SK-MEL-5 (cell line): ENCODE measurements at regions not wholly inside any gene's neighbourhood (a gene's known extent, or its start where the extent isn't known, plus 50 kb on each side); places are given as distances from the start of the nearest gene placed in this dataset.
"Not testable (repeated sequence)": the region's sequence is repeated elsewhere in the genome, so short reads cannot be mapped to it uniquely, and the experiment has no call there.

Experiments
- DNase-seq: peaks from one replicate; pipeline ENCODE4 v3.0.0-alpha.2; 2016; ENCODE audit warnings: low read depth, low spot score
- in situ Hi-C: cut with HindIII; loops from 2 replicates; pipeline ENCODE4 v1.10.0; 2016; ENCODE audit warnings: low sequenced_read_pairs, high pct_unique_total_duplicates, low pct_unique_long_range_greater_than_20kb

DNA sequence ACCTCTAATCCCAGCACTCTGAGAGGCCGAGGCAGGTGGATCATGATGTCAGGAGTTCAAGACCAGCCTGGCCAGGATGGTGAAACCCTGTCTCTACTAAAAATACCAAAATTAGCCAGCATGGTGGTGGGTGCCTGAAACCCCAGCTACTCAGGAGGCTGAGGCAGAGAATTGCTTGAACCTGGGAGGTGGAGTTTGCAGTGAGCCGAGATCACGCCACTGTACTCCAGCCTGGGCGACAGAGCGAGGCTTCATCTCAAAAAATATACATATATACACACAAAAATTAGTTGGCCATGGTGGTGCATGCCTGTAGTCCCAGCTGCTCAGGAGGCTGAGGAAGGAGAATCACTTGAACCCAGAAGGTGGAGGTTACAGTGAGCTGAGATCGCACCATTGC lies 273.6 kb downstream of the GOLGA6L6 start:
- in situ Hi-C loops, DNase-seq: not testable (repeated sequence)

DNA sequence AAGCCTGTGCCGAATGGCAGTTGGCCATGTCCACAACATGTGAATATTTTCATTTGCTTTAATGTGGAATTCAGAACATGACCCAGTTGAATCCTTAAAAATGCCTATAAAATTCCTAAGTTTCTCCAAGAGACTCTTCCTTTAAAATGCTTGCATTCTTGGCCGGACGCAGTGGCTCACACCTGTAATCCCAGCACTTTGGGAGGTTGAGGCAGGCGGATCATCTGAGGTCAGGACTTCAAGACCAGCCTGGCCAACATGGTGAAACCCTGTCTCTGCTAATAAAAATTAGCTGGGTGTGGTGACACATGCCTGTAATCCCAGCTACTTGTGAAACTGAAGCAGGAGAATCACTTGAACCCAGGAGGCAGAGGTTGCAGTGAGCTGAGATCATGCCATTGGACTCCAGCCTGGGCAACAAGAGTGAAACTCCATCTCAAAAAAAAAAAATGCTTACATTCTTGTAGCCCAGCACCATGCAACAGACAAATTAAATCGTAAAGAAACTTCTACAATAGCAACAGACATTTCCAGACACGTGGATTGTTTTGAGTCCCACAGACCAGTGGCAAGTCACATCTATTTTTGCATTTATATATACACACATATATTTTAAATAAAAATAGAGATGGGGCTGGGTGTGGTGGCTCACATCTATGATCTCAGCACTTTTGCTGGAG lies 274.4 kb downstream of the GOLGA6L6 start:
- in situ Hi-C loops, DNase-seq: not testable (repeated sequence)

DNA sequence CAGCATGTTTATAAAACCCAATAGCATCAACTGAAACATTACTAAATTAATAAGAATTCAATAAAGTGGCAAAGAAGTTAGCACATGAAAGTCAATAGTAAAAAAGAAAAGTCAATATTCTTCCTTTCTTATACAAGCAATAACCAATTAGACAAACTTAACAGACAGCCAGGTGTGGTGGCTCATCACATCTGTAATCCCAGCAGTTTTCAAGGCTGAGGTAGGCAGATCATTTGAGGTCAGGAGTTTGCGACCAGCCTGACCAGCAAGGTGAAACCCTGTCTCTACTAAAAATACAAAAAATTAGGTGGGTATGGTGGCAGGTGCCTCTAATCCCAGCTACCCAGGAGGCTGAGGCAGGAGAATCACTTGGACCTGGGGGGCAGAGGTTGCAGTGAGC lies 275.9 kb downstream of the GOLGA6L6 start:
- DNase-seq, in situ Hi-C loops: not testable (repeated sequence)

DNA sequence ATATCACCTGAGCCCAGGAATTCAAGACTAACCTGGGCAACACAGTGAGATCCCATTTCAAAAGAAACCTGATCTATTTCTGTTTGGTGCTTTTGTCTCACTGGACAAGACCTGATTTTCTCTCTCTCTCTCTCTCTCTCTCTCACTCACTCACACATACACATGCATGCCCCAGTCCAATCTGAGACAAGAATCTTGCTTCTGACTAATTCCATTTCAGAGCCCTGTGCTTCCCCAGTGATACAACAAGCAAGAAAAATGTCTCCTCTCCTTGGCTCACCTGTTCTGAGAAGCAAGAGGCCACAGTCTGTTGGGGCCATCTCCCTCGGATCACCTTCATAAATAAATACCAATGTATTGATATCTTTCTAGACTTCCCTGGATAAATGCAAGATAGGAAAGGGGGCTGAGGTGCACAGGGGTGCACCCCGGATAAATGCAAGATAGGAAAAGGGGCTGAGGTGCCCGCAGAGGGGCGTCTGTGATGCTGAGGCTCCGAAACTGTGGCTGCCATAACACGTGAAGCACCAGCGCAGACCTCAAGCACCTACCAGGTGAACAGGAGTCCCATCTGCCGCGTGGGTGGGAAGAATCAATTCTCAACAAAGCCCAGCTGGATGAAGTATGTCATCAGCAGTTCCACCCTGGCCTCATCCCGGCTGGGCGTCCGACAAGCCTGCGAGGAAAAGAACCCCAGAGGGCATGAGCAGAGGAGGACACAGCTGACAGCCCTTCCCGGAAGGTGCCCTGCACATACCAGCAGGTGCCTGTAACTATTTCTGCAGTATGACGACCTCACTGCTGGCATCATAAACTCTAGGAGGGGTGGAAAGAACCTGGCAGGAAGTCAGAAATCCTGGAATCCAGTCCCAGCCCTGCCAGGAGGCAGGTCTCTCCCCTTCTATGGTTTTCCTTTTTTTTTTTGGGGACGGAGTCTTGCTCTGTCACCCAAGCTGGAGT lies 280.0 kb downstream of the GOLGA6L6 start:
- DNase-seq, in situ Hi-C loops: not testable (repeated sequence)

DNA sequence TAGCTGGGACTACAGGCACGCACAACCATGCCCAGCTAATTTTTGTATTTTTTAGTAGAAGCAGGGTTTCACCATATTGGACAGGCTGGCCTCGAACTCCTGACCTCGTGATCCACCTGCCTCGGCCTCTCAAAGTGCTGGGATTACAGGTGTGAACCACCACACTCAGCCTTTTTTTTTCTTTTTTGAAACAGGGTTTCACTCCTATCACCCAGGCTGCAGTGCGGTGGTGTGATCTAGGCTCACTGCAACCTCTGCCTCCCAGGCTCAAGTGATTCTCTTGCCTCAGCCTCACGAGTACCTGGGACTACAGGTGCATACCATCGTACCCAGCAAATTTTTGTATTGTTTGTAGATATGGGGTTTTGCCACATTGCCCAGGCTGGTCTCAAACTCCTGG lies 280.9 kb downstream of the GOLGA6L6 start:
- DNase-seq, in situ Hi-C loops: not testable (repeated sequence)

DNA sequence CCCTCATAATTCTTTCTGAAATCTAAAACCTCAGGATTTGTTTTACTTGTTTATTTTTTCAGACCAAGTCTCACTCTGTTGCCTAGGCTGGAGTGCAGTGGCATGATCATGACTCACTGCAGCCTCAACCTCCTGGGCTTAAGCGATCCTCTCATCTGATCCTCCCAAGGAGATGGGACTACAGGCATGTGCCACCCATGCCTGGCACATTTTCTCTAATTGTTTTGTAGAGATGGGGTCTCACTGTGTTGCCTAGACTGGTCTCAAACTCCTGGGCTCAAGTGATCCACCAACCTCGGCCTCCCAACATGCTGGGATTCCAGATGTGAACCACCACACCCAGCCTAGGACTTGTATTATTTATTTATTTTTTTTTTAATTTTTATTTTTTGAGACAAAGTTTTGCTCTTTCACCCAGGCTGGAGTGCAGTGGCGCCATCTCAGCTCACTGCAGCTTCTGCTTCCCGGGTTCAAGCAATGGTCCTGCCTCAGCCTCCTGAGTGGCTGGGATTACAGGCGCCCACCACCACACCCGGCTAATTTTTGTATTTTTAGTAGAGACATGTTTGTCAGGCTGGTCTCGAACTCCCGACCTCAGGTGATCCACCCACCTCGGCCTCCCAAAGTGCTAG lies 281.9 kb downstream of the GOLGA6L6 start:
- in situ Hi-C loops = not testable (repeated sequence)

DNA sequence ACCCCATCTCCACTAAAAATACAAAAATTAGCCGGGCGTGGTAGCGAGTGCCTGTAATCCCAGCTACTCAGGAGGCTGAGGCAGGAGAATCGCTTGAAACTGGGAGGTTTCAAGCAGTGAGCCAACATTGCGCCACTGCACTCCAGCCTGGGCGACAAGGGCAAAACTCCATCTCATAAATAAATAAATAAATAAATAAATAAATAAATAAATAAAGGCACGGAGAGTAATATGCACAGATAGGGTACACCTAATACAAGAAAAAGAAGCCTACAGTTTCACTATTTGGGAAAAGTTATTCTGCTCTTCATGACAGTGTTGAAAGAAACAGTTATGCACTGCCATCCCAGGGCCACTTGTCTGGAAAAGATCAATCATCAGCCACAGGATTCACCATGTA lies 285.2 kb downstream of the GOLGA6L6 start:
- in situ Hi-C loops, DNase-seq: not testable (repeated sequence)

More for the DNA sequence above, 281.9 kb downstream of the GOLGA6L6 start:
- DNase-seq = not testable (repeated sequence)

DNA sequence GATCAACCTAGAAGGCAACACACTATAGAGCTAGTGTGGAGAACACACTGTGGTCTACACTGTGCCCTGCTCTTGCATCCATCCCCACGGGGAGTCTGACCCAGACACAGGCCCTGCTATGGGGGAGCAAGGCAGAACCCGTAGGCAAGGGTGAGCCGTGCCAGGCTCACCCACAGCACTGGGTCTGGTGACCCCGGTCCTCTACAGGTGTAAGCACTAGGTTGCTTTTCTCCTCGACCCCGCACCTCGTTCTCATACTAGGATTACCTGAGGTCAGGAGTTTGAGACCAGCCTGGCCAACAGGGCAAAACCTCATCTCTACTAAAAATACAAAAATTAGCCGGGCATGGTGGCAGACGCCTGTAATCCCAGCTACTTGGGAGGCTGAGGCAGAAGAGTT lies 286.0 kb downstream of the GOLGA6L6 start:
- DNase-seq, in situ Hi-C loops: not testable (repeated sequence)

DNA sequence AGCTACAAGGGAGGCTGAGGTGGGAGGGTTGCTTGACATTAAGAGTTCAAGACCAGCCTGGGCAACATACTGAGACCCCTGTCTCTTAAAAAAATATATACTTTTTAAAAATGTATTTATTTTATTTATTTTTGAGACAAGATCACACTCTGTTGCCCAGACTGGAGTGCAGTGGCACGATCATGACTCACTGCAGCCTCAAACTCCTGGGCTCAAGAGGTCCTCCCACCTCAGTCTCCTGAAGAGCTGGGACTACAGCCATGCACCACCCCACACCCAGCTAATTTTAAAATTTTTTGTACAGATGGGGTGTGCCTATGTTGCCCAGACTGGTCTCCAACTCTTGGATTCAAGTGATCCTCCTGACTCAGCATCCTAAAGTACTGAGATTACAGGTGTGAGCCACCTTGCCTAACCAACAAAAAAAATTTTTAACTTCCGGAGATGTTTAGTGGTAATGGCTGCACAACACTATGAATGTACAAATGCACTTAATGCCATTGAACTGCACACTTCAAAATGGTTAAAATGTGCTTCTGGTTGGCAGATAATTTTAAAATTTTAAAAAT lies 288.5 kb downstream of the GOLGA6L6 start:
- DNase-seq, in situ Hi-C loops: not testable (repeated sequence)

DNA sequence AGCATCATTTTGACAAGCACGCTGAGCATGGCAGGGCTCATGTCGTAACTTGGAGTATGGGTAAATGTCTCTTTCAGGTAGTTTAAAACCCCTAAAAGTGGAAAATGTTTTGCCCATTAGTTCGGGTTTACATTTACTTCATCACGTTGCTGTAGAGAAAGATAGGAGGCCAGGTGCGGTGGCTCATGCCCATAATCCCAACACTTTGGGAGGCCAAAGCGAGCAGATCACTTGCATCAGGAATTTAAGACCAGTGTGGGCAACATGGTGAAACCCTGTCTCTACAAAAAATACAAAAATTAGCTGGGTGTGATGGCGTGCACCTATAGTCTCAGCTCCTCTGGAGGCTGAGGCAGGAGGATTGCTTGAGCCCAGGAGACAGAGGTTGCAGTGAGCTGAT lies 289.6 kb downstream of the GOLGA6L6 start:
- in situ Hi-C loops, DNase-seq: not testable (repeated sequence)

DNA sequence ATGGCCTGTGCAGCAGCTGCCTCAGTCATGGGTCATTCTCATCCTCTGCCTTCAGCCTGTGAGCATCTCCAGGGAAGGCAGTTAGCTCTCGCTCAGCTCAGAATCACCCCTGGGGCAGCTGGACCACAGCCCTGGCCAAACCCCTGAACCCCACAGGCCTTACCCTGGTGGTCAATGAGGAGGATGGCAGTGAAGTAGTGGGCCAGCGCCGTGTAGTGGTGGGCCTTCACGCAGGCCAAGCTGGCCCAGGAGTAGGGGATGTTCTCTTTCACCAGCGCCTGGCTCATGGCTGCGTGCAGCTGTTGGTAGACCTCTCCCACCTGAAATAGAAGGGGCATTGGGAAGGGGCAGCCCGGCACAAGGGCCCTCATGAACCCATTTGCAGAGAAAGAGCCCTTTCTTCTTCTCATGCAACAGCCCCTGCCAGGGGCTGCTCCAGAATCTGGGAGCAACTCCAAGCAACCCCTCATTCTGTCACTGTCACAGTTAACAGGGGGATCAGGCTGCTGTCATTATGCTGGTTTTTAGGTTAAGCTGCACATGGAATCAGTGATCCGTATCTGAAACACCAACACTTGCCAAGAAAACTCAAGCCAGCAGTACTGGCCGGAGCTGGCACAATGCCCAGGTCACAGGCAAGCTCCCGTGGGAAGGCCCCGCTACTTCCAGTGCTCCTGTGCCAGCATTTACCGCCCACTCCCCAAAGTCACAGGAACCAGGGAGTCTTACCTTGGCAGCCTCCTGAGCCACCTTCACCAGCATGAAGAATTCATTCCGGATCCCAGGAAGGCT lies 290.2 kb downstream of the GOLGA6L6 start:
- in situ Hi-C loops, DNase-seq: not testable (repeated sequence)

DNA sequence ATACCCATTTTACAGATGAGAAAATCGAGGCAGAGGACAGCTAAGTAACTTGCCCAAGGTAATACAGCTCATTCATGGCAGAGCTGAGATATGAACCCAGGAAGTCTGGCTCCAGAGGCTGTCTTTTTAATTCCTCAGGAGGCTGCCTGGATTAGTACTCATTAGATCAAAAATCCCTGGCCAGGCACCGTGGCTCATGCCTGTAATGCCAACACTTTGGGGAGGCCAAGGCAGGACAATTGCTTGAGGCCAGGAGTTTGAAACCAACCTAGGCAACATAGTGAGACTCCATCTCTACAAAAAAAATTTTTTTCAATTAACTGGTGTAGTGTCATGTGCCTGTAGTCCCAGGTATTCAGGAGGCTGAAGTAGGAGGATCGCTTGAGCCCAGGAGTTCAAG lies 291.4 kb downstream of the GOLGA6L6 start:
- in situ Hi-C loops, DNase-seq: not testable (repeated sequence)

DNA sequence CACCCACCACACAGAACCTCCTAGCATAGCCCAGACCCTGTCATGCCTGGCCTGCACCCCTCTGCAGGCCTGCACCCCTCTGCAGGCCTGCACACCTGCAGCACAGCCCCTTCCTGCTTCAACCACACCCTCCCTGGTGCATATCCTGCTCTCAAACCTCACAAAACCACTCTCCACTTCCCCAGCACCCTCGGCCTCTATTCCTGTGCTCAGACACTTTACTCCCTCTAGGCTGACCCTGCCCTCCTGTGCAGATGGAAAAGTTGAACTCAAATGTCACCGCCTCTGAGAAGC lies 292.0 kb downstream of the GOLGA6L6 start:
- in situ Hi-C loops, DNase-seq: not testable (repeated sequence)

DNA sequence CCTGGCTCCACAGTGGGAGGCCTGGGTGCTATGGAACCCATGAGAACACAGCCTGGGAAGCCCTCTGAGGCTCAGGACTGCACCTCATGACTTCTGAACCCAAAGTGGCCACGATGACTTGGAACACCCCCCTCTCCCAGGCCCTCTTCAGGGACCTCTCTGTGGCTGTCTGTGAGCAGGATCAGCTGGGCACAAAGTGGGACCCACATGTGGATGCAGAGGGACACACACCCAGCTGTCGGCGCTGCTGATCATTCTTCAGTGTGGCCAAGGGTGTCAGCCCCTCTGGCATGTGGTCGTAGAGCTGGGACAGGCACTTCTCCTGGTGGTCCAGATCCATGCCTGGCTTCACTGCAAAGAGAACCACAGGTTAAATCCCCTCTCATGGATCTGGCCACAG lies 293.2 kb downstream of the GOLGA6L6 start:
- in situ Hi-C loops, DNase-seq: not testable (repeated sequence)

DNA sequence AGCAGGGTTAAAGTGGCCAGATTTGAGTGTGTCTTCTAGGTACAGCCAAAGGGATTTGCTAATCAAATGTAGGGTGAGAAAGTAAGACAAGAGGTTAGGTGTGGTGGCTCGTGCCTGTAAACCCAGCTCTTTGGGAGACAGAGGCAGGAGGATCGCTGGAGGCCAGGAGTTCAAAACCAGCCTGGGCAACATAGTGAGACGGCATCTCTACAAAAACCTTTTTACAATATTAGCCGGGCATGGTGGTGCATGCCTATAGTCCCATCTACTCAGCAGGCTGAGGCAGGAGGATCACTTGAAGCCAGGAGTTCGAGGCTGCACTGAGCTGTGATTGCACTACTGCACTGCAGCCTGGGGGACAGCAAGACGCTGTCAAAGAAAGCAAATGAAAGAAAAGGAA lies 294.5 kb downstream of the GOLGA6L6 start:
- in situ Hi-C loops, DNase-seq: not testable (repeated sequence)

DNA sequence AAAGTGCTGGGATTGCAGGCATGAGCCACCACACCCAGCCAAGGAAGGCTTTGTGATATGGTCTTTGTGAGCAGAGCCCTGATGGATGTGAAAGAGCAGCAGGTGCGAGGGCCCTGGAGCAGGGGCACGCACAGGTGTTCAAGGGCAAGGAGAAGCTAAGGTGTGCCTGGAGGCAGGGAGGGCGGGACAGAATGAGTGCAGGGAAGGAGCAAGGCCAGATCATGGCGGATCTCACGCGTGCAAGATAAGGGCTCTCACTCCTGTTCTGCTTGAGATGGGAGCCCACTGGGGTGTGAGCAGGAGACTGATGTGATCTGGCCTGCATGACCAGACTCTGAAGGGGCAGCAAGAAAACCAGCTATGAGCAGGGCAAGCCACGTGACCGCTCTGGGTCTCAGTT lies 295.0 kb downstream of the GOLGA6L6 start:
- DNase-seq, in situ Hi-C loops: not testable (repeated sequence)

DNA sequence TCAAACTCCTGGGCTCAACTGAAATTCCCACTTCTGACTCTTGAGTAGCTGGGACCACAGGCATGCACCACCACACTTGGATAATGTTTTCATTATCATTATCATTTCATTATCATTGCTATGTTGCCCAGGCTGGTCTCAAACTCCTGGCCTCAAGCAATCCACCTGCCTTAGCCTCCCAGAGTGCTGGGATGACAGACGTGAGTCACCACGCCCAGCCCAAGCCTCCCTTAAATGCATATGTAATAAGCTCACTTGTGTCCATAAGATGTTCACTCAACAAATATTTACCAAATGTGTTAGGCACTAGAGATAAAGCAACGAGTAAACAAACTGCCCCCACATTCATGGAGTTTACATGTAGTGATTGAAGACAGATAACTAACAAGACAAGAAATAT lies 295.7 kb downstream of the GOLGA6L6 start:
- in situ Hi-C loops, DNase-seq: not testable (repeated sequence)
